TTC549 (cell line): ENCODE measurements at regions not wholly inside any gene's neighbourhood (a gene's known extent, or its start where the extent isn't known, plus 50 kb on each side); places are given as distances from the start of the nearest gene placed in this dataset.

ENCODE experiments used
- FAIRE-seq: peaks from 2 replicates; lab custom pipeline; 2012; peaks lifted over from hg19 to GRCh38; lab: Jason Lieb, UNC

DNA sequence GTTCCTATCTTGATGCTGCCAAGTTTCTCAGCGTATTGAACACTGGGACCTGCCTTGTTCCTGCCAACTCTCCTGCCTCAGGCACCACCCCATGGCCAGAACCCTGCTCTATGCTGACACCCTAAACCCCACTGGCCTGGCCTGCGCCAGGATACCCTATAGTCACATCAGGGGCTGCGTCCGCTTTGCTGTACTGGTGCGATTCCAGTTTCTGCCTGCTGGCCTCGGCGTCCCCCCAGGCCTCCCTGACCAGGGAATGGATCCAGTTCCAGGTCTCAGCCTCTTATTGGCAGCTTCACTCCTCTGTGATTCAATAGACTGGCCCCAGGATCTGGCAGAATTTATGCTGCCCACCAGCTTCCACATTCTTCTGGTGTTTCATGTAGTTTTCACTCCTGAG is 55.0 kb downstream of the GPR6 start:
- no peak for FAIRE-seq

DNA sequence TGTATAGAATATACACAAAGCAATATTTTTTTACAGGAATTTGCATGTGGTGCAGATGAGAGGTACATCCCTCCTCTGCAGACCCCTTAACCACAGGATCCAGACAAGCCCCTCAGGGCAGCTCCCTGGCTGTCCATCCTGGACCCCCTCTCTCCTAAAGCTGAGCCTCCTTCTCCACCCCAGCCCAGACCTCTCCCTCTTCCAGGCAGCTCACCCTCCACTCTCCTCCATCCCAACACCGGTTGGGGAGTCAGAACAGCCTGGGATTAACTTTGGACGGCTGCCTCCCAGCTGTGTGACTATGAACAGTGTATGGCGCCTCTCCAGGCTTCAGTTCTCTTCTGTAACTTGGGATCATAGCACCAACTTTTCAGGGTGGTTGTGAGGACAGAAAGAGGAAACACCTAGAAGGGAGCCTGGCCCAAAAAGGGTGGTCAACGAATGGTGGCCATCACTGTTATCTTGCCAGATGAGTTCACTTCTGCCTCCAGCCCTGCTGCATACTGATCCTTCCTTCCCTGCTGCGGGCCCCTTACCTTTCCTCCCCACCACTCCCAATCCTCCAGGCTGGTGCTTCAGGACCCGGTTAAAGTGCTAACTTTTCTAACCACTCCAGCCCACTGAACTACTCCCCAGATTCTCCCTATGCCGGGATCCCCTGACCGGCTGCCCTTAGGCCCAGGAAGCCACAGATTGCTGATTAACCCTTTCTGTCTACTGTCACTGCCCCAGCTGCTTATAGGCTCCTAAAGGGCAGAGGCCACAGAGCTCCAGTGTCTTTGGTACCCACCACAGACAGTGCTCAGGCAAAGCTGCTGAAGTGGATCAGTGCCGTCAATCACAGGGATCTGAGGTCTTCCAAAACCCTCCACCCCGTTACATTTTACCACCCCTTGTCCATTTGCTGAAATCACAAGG is 55.9 kb downstream of the GPR6 start:
- FAIRE-seq, result no peak

DNA sequence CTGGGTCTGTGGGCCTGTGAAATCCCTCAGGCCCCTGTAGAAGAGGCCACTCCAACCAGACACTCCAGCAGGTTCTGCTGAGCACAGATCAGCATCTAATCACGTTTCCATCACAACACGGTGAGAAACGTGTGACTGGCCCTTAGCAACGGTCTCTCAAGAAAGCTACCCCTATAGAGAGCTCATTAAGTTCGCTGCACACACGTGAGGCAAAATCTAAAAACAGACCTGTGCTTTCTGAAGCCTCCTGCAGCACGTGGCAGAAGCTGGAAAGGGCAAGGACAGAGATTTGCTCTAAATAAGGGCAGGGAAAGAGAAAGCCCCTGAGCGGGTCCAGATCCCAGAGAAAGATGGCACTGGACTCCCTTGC is 56.5 kb downstream of the GPR6 start:
- FAIRE-seq, result no peak

DNA sequence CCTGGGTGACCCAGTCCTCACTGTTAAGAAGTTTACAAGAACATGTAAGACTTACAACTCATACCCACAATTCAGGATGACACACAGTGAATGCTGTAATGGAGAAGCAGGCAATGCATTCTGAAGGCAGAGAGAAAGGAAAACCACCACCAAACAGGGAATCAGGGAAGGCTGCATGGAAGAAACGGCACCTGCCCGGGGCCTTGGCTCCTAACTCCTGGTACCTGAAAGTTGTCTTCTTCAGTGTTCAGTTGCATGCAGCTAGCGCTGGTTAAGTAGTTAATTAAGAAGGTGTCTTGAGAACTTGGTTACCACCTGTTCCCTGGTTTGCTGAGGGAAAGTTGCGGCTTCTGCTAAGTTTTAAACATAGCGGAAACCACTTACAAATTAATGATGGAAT is 57.2 kb downstream of the GPR6 start:
- no peak for FAIRE-seq

DNA sequence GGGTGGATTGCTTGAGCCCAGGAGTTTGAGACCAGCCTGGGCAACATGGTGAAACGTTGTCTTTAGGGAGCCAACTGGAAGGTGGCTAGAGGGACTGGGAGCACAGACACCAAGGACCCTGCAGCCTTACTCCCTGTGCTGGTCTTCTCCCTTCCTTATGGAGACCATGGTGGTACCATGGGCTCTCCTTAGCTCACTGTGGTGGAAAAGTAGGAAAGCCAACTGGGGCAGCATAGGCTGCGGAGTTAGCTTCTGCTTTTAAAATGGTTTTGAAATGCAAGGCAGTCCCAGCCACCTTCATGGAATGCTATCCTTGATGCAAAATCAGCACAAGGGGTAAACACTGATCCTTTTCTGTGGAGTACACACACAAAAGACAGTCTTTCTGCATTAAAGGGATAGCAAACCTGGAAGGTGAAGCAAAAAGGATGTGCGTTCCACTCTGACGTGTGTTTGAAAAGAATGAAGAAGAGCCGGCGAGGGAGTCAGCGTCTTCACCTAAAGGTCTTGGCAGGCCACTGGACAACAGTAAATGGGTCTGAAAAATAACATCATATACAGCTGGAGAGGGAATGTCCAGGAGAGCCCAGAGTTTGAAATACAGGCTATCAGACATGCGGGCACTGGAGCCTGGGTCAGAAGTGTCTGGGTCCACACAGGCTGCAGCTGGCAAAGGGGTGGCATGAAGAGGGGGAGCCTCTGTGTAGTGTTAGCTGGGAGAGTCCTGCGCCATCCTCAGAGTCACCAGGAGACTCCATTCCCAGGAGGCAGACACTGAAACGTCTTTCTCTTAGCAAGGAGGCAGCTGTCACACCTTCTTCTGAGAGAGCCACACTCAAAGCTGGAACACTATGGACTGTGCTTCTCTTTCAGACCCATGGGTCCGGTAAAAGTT is 58.5 kb downstream of the GPR6 start:
- FAIRE-seq, result no peak

DNA sequence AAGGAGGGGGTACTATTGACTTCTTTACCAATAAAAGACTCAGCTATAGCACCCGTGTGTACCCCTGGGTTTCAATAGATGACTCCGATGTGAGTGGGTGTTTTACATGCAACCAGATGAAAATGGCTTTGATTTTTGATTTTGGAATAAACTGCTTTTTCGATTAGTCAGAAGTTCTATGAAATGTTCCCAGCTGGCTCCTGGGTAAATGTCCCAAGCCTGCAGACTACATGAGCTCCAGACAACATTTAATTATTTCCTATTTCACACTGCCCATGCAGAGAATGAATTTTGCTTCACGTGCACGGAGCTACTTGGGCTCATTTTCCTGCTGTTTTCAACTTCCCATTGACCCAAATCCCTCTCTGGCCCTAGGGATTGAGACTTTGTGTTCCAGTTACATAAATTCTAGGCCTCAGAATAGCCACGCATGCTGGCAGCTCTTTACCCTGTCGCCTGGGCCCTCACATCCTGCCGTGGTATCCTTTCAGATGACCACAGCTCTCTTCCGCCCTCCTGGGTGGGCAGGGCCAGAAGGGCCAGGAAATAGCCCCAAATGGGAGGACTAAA is 59.7 kb downstream of the GPR6 start:
- no peak for FAIRE-seq

DNA sequence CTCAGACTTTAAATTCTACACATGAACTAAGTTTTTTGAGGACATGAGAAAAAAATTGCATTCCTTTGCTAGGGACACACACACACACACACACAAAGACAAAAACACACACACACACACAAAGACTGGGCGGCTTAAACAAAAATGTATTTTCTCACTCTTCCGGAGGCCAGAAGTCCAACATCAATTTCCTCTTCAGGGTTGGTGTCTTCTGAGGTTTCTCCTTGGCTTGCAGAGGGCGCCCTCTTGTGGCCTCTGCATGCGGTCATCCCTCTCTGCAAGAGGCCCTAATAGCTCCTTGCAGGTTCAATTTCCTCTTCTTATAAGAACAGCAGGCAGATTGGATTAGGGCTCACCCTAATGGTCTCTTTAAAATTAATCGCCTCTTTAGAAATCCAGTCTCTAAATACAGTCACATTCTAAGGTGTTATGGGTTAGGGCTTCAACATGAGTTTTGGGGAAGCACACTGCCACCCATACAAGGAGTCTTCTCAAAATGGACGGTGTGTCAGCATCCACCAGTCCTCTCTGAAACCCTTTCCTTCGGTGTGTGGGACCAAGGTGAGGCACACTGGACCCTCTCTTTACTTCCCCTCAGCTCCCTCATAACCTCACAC is 61.4 kb downstream of the GPR6 start:
- peak; percentile 73 for FAIRE-seq

DNA sequence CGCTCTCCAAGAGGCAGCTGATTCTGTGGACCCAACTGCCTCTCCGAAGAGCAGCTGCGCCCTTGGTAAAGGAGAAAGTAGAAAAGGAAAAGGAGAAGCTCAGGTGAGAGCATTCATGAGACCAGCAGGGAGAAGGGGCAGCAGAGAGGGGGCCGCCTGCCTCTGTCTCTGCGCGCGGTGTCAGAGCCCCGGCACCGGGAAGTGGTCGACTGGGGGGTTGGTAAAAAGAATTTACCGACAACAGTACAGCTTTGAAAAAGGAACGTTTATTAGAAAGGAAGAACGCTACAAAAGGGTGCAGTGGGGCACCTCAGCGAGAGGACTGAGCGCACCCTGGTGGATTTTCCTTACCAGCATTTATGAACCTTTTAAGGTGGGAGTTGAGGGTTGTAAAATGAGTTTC is 61.9 kb downstream of the GPR6 start:
- no peak for FAIRE-seq

DNA sequence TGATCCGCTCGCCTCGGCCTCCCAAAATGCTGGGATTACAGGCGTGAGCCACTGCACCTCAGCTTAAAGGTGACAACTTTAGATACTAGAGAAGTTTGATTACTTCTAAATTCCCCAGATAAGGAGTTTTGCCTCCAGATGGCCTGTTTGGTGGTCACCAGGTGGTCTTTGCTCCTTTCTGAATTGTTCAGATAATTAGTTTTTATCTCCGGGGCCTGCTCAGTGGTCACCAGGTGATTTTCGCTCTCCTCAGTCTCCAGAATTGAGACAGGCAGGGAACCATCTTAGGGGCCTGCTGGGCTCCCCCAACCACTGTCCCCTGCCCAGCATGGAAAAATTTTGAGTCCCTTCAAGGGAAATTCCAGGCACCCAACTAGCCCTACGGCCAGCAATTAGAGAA is 62.6 kb downstream of the GPR6 start:
- FAIRE-seq, result no peak

DNA sequence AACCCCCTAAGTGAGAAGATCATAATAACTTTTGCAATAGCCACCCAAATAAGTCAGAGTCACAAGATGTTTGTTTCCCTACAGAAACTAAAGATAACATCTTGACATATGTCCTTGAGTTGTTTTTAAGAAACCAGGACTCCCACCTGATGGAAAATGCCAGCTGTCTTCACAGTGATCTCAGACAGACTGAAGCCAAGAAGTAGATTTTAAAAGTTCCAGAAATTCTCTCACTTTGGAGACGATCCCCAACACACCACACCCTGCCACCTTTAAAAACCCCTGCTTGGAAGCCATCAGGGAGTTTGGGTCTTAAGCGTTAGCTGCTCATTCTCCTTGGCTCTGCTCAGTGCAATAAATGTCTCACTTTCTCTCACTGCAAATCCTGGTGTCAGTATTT is 63.0 kb downstream of the GPR6 start:
- FAIRE-seq, result no peak

DNA sequence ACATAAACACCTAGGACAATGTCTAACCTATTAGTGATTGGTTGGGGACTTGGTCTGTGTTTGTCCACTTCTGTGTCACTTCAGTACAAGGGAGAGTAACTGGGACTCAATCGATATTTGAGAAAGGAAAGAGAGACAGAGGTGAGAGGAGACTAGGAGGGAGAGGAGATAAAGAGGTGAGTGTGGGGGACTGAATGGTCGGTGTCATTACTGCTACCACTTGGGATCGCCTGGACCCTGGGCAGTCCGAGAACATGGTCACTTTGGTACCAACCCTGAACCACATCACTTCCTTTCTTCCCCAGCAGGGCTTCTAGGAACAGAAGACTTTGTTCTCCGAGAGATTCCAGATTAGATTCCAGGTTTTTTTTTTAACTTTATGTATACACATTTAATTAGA is 63.7 kb downstream of the GPR6 start:
- no peak for FAIRE-seq

DNA sequence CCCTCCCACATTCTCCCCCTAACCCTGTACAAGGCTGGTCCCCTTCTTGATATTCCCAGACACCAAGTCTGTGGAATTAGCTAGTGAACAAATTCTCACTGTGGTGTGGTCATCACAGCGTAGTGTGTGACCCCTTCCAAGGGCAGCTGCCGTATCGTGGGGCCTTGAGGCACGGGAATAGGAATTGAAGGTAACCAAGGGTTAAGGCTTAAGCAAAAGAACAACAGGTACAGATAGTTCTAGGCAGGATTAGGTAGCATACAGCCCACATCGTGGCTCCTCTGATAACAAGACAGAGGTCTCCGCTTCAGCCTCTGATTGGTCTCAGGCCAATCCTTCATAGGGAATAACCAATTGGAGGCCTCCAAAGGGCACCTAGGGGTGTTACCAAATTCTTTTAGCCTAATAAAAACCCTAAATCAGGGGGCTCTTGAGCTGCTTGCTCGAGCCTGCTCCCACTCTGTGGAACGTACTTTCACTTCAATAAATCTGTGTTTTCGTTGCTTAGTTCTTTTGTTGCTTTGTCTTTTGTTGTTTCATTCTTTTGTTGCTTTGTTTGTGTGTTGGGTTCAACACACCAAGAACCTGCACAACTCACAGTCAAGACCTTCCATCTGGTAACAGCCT is 64.7 kb downstream of the GPR6 start:
- no peak for FAIRE-seq

DNA sequence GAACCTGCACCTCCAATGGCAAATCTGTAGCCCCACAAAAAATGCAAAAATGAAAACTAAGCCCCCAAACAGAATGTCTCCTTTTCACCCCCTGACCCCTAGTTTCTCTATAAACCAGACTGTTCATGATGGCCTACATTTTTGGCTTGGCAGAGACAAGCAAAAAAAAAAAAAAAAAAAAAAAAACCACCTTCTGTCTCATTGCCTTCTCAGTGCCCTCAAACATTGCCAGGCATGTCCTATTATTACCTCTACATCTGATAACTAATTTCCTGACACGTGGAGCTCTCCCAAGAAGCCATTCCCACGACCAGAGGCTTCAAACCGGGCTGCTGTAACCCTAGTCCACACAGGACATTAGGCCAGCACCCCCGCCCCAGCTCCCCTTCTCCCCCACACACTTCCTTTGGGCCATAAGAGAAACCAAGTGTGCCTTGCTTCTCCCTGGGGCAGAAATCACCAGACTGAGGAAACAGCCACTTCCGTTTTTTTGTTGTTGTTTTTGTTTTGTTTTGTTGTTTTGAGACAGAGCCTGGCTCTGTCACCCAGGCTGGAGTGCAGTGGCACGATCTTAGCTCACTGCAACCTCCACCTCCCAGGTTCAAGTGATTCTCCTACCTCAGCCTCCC is 65.4 kb downstream of the GPR6 start:
- FAIRE-seq, result no peak

DNA sequence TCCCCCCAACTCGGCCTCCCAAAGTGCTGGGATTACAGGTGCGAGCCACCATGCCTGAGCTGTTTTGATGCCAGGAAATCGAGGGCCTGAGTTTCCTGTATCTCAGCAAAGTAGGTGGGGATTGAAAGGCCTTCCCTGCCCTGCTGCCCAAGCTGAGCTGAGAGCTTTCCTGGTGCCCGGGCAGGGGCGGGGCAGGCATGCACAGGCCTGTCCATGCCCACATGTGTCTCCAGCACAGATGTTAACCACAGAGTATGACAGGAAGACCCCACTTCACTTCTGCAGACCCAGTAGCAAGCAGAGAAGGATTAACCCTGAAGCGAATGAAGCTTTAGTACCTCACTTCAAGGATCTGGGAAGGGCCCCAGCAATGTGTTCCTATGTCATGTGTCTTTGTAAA is 66.0 kb downstream of the GPR6 start:
- FAIRE-seq, result no peak

DNA sequence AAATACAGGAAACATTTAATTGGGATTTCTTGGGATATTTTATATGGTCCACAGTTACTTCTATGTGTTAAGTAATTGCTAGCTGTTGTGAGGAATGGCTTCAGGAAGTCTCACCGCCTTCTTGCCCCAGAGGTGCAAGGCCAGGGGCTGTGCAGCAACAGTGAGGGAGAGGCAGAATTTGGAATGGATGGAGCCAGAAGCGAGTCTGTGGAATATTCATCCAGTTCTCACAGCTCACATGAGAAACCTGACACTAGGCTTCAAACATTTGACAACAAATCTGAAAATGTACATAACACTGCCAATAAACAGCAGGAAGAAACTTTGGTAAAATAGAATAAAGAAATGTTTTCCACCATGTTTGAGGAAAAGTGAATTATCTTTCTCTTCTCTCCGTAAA is 66.5 kb downstream of the GPR6 start:
- FAIRE-seq, result no peak

DNA sequence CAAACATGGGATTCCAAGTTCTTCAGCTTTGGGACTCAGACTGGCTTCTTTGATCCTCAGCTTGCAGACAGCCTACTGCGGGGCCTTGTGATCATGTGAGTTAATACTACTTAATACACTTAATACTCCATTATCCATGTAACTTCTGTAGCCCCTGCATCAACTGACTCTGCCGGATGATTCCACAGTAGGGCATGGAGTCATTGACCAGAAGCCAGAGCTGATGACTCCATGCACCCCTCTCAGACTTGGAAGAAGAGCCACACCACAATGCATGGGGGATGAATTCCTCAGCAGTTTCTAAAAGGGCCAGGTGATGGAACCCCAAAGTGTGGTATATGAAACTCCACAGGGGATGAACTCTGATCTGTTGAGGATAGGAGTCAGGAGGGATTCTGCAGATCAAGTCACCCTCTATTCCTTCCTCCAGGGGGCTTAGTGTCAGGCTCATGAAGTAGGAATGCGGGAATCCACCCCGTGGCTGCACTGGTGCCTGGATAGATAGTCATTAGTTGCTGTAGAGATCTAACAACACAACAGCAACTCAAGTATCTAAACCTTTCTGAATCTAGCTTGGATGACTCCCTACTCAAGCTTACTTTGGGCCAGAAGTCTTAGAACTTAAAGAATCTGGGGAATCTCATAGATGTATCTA is 70.2 kb downstream of the GPR6 start:
- FAIRE-seq, result no peak

DNA sequence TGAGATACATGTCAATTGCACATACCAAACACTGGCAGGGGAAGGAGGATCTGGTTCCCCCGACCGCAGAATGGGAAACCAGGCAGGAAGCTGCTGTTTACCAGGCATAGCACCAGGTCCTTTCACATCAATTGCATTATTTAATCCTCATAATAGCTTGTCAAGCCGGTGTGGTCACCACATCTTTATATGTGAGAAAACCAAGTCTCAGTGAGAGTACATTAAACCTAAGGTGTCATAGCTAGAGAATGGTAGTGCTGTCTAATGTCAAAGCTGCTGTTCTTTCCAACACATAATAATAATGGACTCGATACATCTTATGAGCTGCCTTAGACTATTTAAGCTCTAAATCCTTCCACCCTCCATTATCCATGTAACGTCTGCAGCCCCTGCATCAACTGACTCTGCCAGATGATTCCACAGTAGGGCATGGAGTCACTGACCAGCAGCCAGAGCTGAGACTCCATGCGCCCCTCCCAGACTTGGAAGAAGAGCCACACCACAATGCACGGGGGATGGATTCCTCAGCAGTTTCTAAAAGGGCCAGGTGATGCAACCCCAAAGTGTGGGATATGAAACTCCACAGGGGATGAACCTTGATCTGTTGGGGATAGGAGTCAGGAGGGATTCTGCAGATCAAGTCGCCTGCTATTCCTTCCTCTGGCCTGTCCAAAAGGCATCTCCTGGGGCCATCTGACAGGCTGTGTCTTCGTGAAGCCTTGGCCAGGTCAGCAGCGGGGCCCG is 71.8 kb downstream of the GPR6 start:
- no peak for FAIRE-seq
